ENCODE measurements at regions not wholly inside any gene's neighbourhood (a gene's known extent, or its start where the extent isn't known, plus 50 kb on each side); places are given as distances from the start of the nearest gene placed in this dataset.
"Not testable (repeated sequence)": the region's sequence is repeated elsewhere in the genome, so short reads cannot be mapped to it uniquely, and the experiment has no call there.

DNA sequence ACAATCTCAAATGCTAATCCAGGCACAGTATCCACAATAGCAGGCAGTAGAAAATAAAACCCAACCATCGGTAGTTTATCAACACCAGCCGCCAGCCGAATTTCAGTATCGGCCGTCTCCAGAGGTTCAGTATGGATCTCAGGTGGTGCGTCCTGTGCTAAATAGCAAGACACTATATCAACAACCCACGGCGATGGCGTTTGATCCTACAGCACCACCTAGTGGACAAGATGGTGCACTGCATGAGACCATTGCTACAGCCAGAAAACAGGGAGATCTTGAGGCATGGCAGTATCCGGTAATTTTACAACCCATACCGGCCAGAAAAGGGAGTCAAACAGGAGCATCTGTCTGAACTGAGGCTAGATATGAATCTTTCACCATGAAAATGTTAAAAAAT lies 112.0 kb upstream of the FRG2C start:
- WGBS (ENCODE audit: low lambda C conversion rate), result 39% methylated on average over 11 of the region's 11 CpGs
- CTCF ChIA-PET, result not testable (repeated sequence)
- DNase-seq, result peak; percentile 5

DNA sequence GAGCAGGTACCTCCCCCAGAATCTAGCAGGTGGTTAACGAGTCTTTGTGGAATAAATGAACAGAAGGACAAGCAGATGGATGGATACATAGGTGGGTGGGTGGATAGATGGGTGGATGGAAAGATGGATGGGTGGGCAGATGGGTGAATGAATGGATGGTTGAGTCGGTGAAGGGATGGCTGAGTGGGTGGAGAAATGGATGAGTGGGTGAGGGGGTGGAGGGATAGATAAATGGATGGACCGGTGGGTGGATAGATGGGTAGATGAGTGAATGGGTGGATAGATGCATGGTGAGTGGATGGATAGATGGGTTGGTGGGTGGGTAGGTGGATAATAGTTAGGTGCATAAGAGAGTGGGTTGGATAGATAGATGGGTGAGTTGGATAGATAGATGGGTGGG lies 99.7 kb upstream of the FRG2C start:
- 16% methylated on average over 3 of the region's 3 CpGs for WGBS (ENCODE audit: low lambda C conversion rate)
- H3F3A ChIP-seq (replicated peaks; ENCODE audit: insufficient read depth); H3K27ac ChIP-seq (ENCODE audit: low read depth in 2 of 2, low read length in 1 of 2); H3K4me3 ChIP-seq (ENCODE audit: low read depth in 2 of 2, low read length in 1 of 2); H4K20me1 ChIP-seq (ENCODE audit: insufficient read depth); H3K4me1 ChIP-seq (ENCODE audit: control insufficient read depth in 1 of 2, insufficient read depth in 2 of 2, low read depth in 1 of 2, low read length in 1 of 2); H3K9me3 ChIP-seq; H3K36me3 ChIP-seq (replicated peaks in 1 of 2; ENCODE audit: control insufficient read depth in 1 of 2, insufficient read depth in 2 of 2, low read length in 1 of 2); CTCF ChIA-PET; POLR2A ChIA-PET; H3K27me3 ChIP-seq (ENCODE audit: insufficient read depth); H3K9ac ChIP-seq; H2AFZ ChIP-seq (ENCODE audit: low read depth); H3K79me2 ChIP-seq (ENCODE audit: insufficient read depth); H3K4me2 ChIP-seq; H3K9me2 ChIP-seq; DNase-seq: not testable (repeated sequence)

More for the DNA sequence above, 112.0 kb upstream of the FRG2C start:
- H2AFZ ChIP-seq (ENCODE audit: low read depth); H3K9ac ChIP-seq; H3F3A ChIP-seq (replicated peaks; ENCODE audit: insufficient read depth); H3K4me1 ChIP-seq (ENCODE audit: control insufficient read depth in 1 of 2, insufficient read depth in 2 of 2, low read depth in 1 of 2, low read length in 1 of 2); H3K27me3 ChIP-seq (ENCODE audit: insufficient read depth); H4K20me1 ChIP-seq (ENCODE audit: insufficient read depth); H3K79me2 ChIP-seq (ENCODE audit: insufficient read depth); H3K4me2 ChIP-seq; POLR2A ChIA-PET; H3K27ac ChIP-seq (ENCODE audit: low read depth in 2 of 2, low read length in 1 of 2); H3K9me2 ChIP-seq; H3K4me3 ChIP-seq (ENCODE audit: low read depth in 2 of 2, low read length in 1 of 2); H3K36me3 ChIP-seq (replicated peaks in 1 of 2; ENCODE audit: control insufficient read depth in 1 of 2, insufficient read depth in 2 of 2, low read length in 1 of 2); H3K9me3 ChIP-seq: not testable (repeated sequence)
- peak; percentile 31 for TF ChIP-seq RAD21 (IDR thresholded peaks at IDR 0.05; ENCODE audit: low read length)

- H2AFZ ChIP-seq (ENCODE audit: low read depth); H3K9me2 ChIP-seq; H3K9ac ChIP-seq; H3K4me1 ChIP-seq (ENCODE audit: control insufficient read depth in 1 of 2, insufficient read depth in 2 of 2, low read depth in 1 of 2, low read length in 1 of 2); H3K4me3 ChIP-seq (ENCODE audit: low read depth in 2 of 2, low read length in 1 of 2); H3K9me3 ChIP-seq; H3K4me2 ChIP-seq; H3F3A ChIP-seq (replicated peaks; ENCODE audit: insufficient read depth); CTCF ChIA-PET; H3K79me2 ChIP-seq (ENCODE audit: insufficient read depth); DNase-seq; H3K27me3 ChIP-seq (ENCODE audit: insufficient read depth); H3K36me3 ChIP-seq (replicated peaks in 1 of 2; ENCODE audit: control insufficient read depth in 1 of 2, insufficient read depth in 2 of 2, low read length in 1 of 2); H4K20me1 ChIP-seq (ENCODE audit: insufficient read depth); POLR2A ChIA-PET; H3K27ac ChIP-seq (ENCODE audit: low read depth in 2 of 2, low read length in 1 of 2): not testable (repeated sequence)
- 27% methylated on average over 5 of the region's 7 CpGs for WGBS (ENCODE audit: low lambda C conversion rate)
These were observed 91.8 kb upstream of the FRG2C start for GRCh38 chr3:75572303-75572702.

DNA sequence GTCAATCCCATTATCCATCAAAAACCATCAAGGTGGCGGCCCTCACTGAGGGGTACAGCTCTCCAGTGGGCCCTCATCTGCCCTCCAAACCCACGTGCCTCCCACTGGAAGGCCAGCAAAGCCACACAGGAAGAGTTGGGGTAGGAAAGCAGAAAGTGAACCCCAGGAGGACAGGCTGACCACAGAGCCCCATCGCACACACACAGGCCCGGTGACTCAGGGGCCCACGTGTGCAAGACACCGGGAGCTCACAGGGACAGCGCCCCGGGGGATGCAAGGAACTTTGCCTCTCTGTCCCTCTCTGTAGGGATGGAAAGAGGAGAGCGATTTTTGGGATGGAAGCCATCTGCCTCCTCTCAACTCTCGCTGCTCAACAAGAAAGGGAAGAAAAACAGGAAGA lies 85.0 kb upstream of the FRG2C start:
- DNase-seq; H4K20me1 ChIP-seq (ENCODE audit: insufficient read depth); H3K27ac ChIP-seq (ENCODE audit: low read depth in 2 of 2, low read length in 1 of 2); H3K4me3 ChIP-seq (ENCODE audit: low read depth in 2 of 2, low read length in 1 of 2); H3K4me1 ChIP-seq (ENCODE audit: control insufficient read depth in 1 of 2, insufficient read depth in 2 of 2, low read depth in 1 of 2, low read length in 1 of 2); POLR2A ChIA-PET; H3K9ac ChIP-seq; H3K27me3 ChIP-seq (ENCODE audit: insufficient read depth); H2AFZ ChIP-seq (ENCODE audit: low read depth); H3K79me2 ChIP-seq (ENCODE audit: insufficient read depth); H3K9me2 ChIP-seq; H3K36me3 ChIP-seq (replicated peaks in 1 of 2; ENCODE audit: control insufficient read depth in 1 of 2, insufficient read depth in 2 of 2, low read length in 1 of 2); H3K4me2 ChIP-seq; H3F3A ChIP-seq (replicated peaks; ENCODE audit: insufficient read depth); H3K9me3 ChIP-seq: not testable (repeated sequence)
- WGBS (ENCODE audit: low lambda C conversion rate), result 84% methylated on average over 8 of the region's 10 CpGs
- CTCF ChIA-PET, result interaction anchor here (1.7 kb wide), 1 partner anchor 64 kb away, joined by 6 read pairs; no protein-coding TSS in a partner anchor

- H3K27ac ChIP-seq (ENCODE audit: low read depth in 2 of 2, low read length in 1 of 2); H3K79me2 ChIP-seq (ENCODE audit: insufficient read depth); H3K9me2 ChIP-seq; POLR2A ChIA-PET; H2AFZ ChIP-seq (ENCODE audit: low read depth); H3K4me1 ChIP-seq (ENCODE audit: control insufficient read depth in 1 of 2, insufficient read depth in 2 of 2, low read depth in 1 of 2, low read length in 1 of 2); H3K9me3 ChIP-seq; H3K9ac ChIP-seq; H3F3A ChIP-seq (replicated peaks; ENCODE audit: insufficient read depth); H4K20me1 ChIP-seq (ENCODE audit: insufficient read depth); H3K27me3 ChIP-seq (ENCODE audit: insufficient read depth); H3K36me3 ChIP-seq (replicated peaks in 1 of 2; ENCODE audit: control insufficient read depth in 1 of 2, insufficient read depth in 2 of 2, low read length in 1 of 2): not testable (repeated sequence)
- DNase-seq, result peak; percentile 27
- WGBS (ENCODE audit: low lambda C conversion rate), result no CpG with 5 or more reads among the region's 27 CpGs
- H3K4me2 ChIP-seq, result peak overlapping the region; percentile 85; the same call in 1 of the 2 replicates
- peak overlapping the region in 1 of 2 experiments; percentile 45; a peak in 1 of 4 replicates for H3K4me3 ChIP-seq (ENCODE audit: low read depth in 2 of 2, low read length in 1 of 2)
- CTCF ChIA-PET, result interaction anchor here (0.7 to 1.7 kb wide), 3 partner anchors 60 to 150 kb away, joined by 3 to 6 read pairs (median 4); no protein-coding TSS in a partner anchor
These were observed 84.6 kb upstream of the FRG2C start for GRCh38 chr3:75579536-75579935.
